NT2/D1 (cell line): ENCODE measurements at regions not wholly inside any gene's neighbourhood (a gene's known extent, or its start where the extent isn't known, plus 50 kb on each side); places are given as distances from the start of the nearest gene placed in this dataset.

Experiments used
- SUZ12 ChIP-seq: IDR thresholded peaks from 2 replicates; pipeline ENCODE4 v1.6.1; 2011; ENCODE audit not compliant: insufficient read length, insufficient read depth; ENCODE audit errors: extremely low read depth
- YY1 ChIP-seq: IDR thresholded peaks from 2 replicates; pipeline ENCODE4 v1.6.1; 2011; ENCODE audit not compliant: insufficient read length, insufficient read depth
- ZNF274 ChIP-seq: IDR thresholded peaks from 2 replicates; pipeline ENCODE4 v1.6.1; 2011; ENCODE audit warnings: mild to moderate bottlenecking, low read depth, low read length

DNA sequence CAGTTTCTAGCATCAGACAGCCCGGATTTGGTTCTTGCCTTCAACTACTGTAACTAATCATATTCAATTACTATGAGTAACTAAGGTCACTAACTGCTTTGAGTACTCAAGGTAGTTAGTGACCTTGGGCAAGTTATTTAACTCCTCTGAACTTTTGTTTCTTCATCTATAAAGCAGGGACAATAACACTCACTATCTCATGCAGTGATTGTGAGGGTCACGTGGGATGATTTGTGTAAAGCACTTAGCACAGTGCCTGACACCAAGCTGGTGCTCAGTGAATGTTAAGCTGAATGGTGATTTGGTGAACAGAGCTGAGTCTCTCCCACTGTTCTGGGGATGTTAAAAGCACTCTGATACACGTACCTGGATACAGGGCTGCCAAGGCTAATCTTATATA, 171.3 kb upstream of the PLXNC1 start:
- no peak for TF ChIP-seq YY1
- no peak for TF ChIP-seq SUZ12
- no peak for TF ChIP-seq ZNF274
